Immature natural killer cell (primary cell): ENCODE measurements at regions not wholly inside any gene's neighbourhood (a gene's known extent, or its start where the extent isn't known, plus 50 kb on each side); places are given as distances from the start of the nearest gene placed in this dataset.

ENCODE experiments used
- DNase-seq, 3 donors: peaks; one replicate each; pipeline ENCODE4 v3.0.0; 2022; ENCODE audit warnings: mixed read lengths in 1 of 3
- H3K27ac Mint-ChIP-seq, 6 donors: one replicate each; pipeline ENCODE4 v1.8.0; 2020; ENCODE audit warnings: mixed read lengths in 6 of 6, mild to moderate bottlenecking in 5 of 6, inconsistent platforms in 4 of 6, moderate library complexity in 3 of 6
- H3K27me3 Mint-ChIP-seq, 3 donors: one replicate each; pipeline ENCODE4 v1.8.0; 2020 to 2021; ENCODE audit warnings: low read depth in 3 of 3, mild to moderate bottlenecking in 3 of 3, mixed read lengths in 3 of 3, moderate library complexity in 3 of 3, inconsistent platforms in 1 of 3
- H3K36me3 Mint-ChIP-seq, 3 donors: one replicate each; pipeline ENCODE4 v1.8.0; 2020; ENCODE audit warnings: mixed read lengths in 3 of 3, inconsistent platforms in 2 of 3, mild to moderate bottlenecking in 2 of 3
- H3K4me1 Mint-ChIP-seq, 2 donors: one replicate each; pipeline ENCODE4 v1.8.0; 2020; ENCODE audit warnings: inconsistent platforms in 2 of 2, mild to moderate bottlenecking in 2 of 2, mixed read lengths in 2 of 2, moderate library complexity in 1 of 2
- H3K4me3 Mint-ChIP-seq, 5 donors: one replicate each; pipeline ENCODE4 v1.8.0; 2020; ENCODE audit warnings: mild to moderate bottlenecking in 5 of 5, mixed read lengths in 5 of 5, inconsistent platforms in 3 of 5, moderate library complexity in 3 of 5
- H3K9me3 Mint-ChIP-seq, 6 donors: one replicate each; pipeline ENCODE4 v1.8.0; 2020; ENCODE audit warnings: mild to moderate bottlenecking in 6 of 6, mixed read lengths in 6 of 6, inconsistent platforms in 4 of 6, moderate library complexity in 3 of 6

DNA sequence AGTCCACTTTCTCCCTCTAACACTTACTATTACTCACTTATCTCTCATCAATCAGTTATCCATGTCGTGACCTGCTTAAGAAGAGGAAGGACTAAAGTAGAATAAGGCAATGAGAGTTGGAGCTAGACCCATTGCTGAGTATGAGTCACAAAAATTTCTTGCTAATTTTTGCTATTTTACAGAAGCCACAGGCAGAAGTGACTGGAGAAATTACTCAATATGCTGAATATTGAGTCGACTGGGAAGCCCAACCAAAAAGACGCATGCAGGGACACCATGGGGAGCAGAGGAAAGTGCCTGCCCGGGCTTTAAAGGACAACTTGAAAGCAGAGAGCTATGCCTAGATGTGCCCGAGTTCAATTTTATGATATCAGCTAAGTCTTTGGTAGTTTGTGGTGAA lies 115.4 kb upstream of the FOXG1 start:
- H3K4me3 Mint-ChIP-seq = no peak overlapping the region
- no peak for DNase-seq
- no peaks in the 10 kb centered on the region for H3K4me1 Mint-ChIP-seq
- peaks cover 0 to 2% (median 0%) of the 10 kb centered on the region in 3 donors for H3K27me3 Mint-ChIP-seq
- H3K36me3 Mint-ChIP-seq = no peaks in the 10 kb centered on the region
- peaks cover 10 to 45% (median 16%) of the 10 kb centered on the region in 6 donors for H3K9me3 Mint-ChIP-seq
- no peak overlapping the region for H3K27ac Mint-ChIP-seq

DNA sequence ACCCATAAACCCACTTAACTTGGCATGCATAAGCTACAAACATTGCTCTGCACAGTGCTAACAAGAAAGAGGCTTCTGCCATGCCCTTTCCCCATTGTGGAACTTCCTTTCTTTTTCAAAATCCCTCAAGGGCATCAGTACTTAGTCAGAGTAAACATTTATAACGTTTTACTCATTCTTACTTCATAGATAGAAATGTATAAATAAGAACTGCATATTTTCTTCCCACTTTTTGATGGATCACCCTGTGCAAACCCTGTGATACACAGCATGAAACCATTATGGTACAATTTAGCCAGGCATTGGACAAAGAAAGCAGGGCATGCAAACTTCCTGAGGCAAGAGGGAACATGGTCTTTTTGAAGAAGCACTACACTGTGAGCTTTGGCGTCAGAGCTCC lies 113.8 kb upstream of the FOXG1 start:
- no peak overlapping the region for H3K27ac Mint-ChIP-seq
- peaks cover 0 to 2% (median 0%) of the 10 kb centered on the region in 3 donors for H3K27me3 Mint-ChIP-seq
- H3K9me3 Mint-ChIP-seq = peaks cover 9 to 34% (median 11%) of the 10 kb centered on the region in 6 donors
- H3K36me3 Mint-ChIP-seq = no peaks in the 10 kb centered on the region
- H3K4me3 Mint-ChIP-seq = no peak overlapping the region
- no peaks in the 10 kb centered on the region for H3K4me1 Mint-ChIP-seq
- DNase-seq = no peak

DNA sequence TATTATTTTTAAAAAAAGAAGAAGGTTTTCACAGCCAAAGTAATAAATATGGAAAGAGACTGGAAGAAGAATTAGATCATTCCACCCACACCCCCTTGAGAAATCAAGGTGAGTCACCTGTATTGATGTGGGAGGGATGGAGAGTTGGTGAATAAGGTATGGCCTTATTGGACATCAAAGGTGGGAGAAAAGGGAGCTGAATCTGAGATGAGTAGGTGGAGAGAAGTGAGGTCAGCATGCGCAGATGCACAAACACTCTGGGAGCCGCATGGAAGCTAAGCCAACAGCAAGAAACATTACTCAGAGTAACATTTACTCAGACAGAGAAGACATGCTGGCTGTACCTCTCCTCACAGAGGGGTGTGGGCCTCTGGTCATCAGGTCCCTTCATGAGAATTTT lies 113.1 kb upstream of the FOXG1 start:
- no peaks in the 10 kb centered on the region for H3K4me1 Mint-ChIP-seq
- H3K27ac Mint-ChIP-seq = no peak overlapping the region
- H3K36me3 Mint-ChIP-seq = no peaks in the 10 kb centered on the region
- no peak overlapping the region for H3K4me3 Mint-ChIP-seq
- peaks cover 0 to 2% (median 0%) of the 10 kb centered on the region in 3 donors for H3K27me3 Mint-ChIP-seq
- H3K9me3 Mint-ChIP-seq = peaks cover 7 to 35% (median 12%) of the 10 kb centered on the region in 6 donors
- DNase-seq = no peak

DNA sequence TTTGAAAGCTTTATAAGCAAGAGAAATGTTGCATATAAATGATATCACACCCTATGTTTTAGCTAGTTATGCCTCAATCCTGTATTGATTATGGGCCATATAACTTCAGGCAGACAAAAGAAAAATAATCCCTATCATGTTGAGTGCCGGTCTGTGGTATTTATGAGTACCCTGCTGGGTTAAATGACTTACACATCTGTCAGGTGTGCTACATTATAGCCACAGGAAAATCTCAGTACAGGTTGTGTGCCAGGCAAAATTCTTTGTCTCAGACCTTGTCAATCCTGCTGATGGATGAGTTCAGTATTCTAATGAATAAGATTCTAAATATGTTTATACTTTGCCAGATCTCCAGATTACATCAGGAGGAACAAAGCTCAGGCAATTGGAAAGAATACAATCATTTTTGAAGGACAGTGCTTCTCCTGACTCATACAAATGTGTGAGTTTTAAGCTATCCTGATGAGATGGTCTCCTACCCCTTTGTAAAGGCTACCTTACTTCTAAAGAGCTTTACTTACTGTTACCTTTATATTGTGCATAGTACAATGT lies 109.8 kb upstream of the FOXG1 start:
- no peak overlapping the region for H3K27ac Mint-ChIP-seq
- no peak overlapping the region for H3K4me3 Mint-ChIP-seq
- H3K9me3 Mint-ChIP-seq = peaks cover 4 to 36% (median 13%) of the 10 kb centered on the region in 6 donors
- H3K27me3 Mint-ChIP-seq = no peaks in the 10 kb centered on the region
- H3K36me3 Mint-ChIP-seq = no peaks in the 10 kb centered on the region
- DNase-seq = no peak
- H3K4me1 Mint-ChIP-seq = no peaks in the 10 kb centered on the region

GRCh38 chr14:28661171-28661772 lies 105.3 kb upstream of the FOXG1 start:
- DNase-seq = no peak
- Mint-ChIP-seq H3K36me3 (no peaks in the 10 kb centered on the region), H3K27me3 (no peaks in the 10 kb centered on the region), H3K27ac (no peak overlapping the region), H3K4me1 (no peaks in the 10 kb centered on the region), H3K9me3 (peaks cover 2 to 34% (median 8%) of the 10 kb centered on the region in 6 donors), H3K4me3 (no peak overlapping the region)

DNA sequence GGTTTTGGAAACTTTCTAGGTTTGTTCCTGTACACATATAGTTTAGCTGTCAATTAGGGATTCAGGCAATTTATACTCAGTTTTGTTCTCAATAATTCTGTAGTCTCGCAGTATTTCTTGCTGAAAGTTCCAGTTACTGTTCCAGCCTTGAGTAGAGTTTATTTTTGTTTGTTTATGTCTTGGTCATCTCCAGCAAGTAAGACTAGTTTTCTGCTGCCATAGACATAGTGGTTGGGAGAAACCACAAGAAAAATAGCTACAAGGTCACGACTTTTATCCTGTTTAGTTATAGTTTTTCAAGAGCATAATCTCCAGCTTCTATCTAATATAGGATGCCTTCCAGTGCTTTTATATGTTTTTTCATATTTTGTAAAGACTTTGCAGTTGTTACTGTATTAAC lies 99.6 kb upstream of the FOXG1 start:
- no peak overlapping the region for H3K4me3 Mint-ChIP-seq
- H3K27ac Mint-ChIP-seq = no peak overlapping the region
- no peak for DNase-seq
- no peaks in the 10 kb centered on the region for H3K27me3 Mint-ChIP-seq
- no peaks in the 10 kb centered on the region for H3K4me1 Mint-ChIP-seq
- H3K9me3 Mint-ChIP-seq = peaks cover under 1 to 39% (median 7%) of the 10 kb centered on the region in 6 donors
- no peaks in the 10 kb centered on the region for H3K36me3 Mint-ChIP-seq

- Mint-ChIP-seq H3K4me1 (no peaks in the 10 kb centered on the region), H3K36me3 (no peaks in the 10 kb centered on the region), H3K4me3 (no peak overlapping the region), H3K27ac (no peak overlapping the region), H3K9me3 (peaks cover 8 to 55% (median 12%) of the 10 kb centered on the region in 6 donors), H3K27me3 (peaks cover 0 to 3% (median 0%) of the 10 kb centered on the region in 3 donors)
- DNase-seq = no peak
Measured at GRCh38 chr14:28671425-28671824, 95.2 kb upstream of the FOXG1 start.

DNA sequence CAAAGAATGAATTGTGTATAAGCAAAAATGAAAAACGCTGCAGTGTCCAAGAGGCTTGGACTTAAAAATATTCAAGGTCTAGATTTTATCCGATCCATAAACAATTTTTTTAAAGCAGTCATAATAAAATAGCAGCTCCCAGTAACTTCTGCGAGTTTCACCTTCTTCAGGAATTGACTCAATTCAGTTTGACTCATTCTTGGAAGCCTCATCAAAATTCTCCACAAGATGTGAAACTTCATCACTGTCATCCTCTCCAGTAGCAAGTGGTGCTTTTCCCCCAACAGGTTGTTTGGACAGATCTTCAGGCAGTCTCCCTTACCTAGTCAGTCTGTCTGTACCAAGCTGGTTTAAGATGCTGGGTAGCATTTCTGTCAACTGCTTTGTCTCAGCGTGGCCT lies 93.5 kb upstream of the FOXG1 start:
- no peak for DNase-seq
- Mint-ChIP-seq H3K4me3 (no peak overlapping the region), H3K4me1 (no peaks in the 10 kb centered on the region), H3K9me3 (peaks cover 7 to 52% (median 14%) of the 10 kb centered on the region in 6 donors), H3K27ac (no peak overlapping the region), H3K36me3 (no peaks in the 10 kb centered on the region), H3K27me3 (peaks cover 0 to 3% (median 0%) of the 10 kb centered on the region in 3 donors)

- H3K27me3 Mint-ChIP-seq = peaks cover 0 to 3% (median 0%) of the 10 kb centered on the region in 3 donors
- H3K36me3 Mint-ChIP-seq = no peaks in the 10 kb centered on the region
- peaks cover 5 to 59% (median 21%) of the 10 kb centered on the region in 6 donors for H3K9me3 Mint-ChIP-seq
- no peak overlapping the region for H3K4me3 Mint-ChIP-seq
- DNase-seq = no peak
- H3K4me1 Mint-ChIP-seq = no peaks in the 10 kb centered on the region
- H3K27ac Mint-ChIP-seq = no peak overlapping the region
Measured at GRCh38 chr14:28676479-28676878, 90.1 kb upstream of the FOXG1 start.

DNA sequence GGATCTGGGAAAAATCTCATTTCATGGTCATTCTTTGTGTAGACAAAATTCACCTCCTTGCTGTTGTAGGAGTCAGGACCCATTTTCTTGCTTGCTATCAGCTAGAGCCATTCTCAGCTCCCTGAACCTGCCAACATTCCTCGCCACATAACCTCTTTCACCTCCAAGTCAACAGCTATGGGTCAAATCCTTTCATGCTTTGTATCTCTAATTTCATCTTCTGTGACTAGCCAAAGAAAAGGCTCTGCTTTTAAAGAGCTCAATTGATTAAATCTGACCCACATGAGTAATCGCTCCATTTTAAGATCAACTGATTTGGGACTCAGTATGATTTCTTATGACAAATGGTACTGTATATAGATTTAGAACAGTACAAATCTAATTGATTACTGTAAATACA lies 89.2 kb upstream of the FOXG1 start:
- H3K9me3 Mint-ChIP-seq = peaks cover 2 to 59% (median 18%) of the 10 kb centered on the region in 6 donors
- H3K27ac Mint-ChIP-seq = no peak overlapping the region
- peaks cover 0 to 3% (median 0%) of the 10 kb centered on the region in 3 donors for H3K27me3 Mint-ChIP-seq
- no peaks in the 10 kb centered on the region for H3K36me3 Mint-ChIP-seq
- no peak for DNase-seq
- no peaks in the 10 kb centered on the region for H3K4me1 Mint-ChIP-seq
- H3K4me3 Mint-ChIP-seq = no peak overlapping the region

DNA sequence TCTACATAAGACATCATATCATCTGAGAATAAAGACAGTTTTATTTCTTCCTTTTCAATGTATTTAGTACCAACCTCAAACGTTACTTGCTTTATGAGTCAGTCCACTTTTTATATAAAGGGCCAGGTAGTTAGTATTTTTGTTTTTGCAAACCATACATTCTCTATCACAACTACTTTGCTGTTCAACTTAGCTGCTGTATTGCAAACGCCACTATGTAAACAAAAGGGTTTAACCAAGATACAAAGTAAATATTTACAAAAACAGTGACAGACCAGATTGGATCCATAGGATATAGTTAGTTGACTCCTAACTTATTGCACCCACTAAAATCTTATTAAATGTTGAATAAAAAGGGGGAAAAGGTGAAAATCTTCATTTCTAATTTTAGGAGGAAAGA lies 87.7 kb upstream of the FOXG1 start:
- Mint-ChIP-seq H3K27ac (no peak overlapping the region), H3K36me3 (peaks cover 0 to 5% (median 0%) of the 10 kb centered on the region in 3 donors), H3K4me1 (no peaks in the 10 kb centered on the region), H3K27me3 (peaks cover 0 to 2% (median 0%) of the 10 kb centered on the region in 3 donors), H3K4me3 (no peak overlapping the region), H3K9me3 (peaks cover 2 to 56% (median 17%) of the 10 kb centered on the region in 6 donors)
- DNase-seq = no peak

DNA sequence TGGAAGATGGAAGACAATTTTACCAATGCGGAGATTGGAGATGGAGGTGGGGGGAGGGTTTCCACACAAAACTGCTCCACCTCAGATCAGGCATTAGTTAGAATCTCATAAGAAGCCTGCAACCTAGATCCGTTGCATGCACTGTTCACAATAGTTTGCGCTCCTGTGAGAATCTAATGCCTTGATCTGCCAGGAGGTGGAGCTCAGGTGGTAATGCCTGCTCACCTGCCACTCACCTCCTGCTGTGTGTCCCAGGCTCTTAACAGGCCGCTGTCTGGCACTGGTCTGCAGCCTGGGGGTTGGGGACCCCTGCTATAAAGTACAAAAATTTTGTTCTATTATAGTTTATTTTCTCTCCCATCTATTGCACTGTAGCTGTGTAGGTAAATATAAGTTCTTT lies 84.9 kb upstream of the FOXG1 start:
- Mint-ChIP-seq H3K9me3 (peaks cover 9 to 53% (median 22%) of the 10 kb centered on the region in 6 donors), H3K27me3 (no peaks in the 10 kb centered on the region), H3K4me1 (no peaks in the 10 kb centered on the region), H3K36me3 (peaks cover 0 to 5% (median 0%) of the 10 kb centered on the region in 3 donors), H3K4me3 (no peak overlapping the region), H3K27ac (no peak overlapping the region)
- no peak for DNase-seq

- Mint-ChIP-seq H3K9me3 (peaks cover 5 to 37% (median 11%) of the 10 kb centered on the region in 6 donors), H3K27ac (no peak overlapping the region), H3K4me3 (no peak overlapping the region), H3K4me1 (no peaks in the 10 kb centered on the region), H3K36me3 (no peaks in the 10 kb centered on the region), H3K27me3 (no peaks in the 10 kb centered on the region)
- no peak for DNase-seq
Measured at GRCh38 chr14:28690029-28690692, 76.4 kb upstream of the FOXG1 start.

- Mint-ChIP-seq H3K4me1 (no peaks in the 10 kb centered on the region), H3K9me3 (peaks cover 0 to 32% (median 17%) of the 10 kb centered on the region in 6 donors), H3K4me3 (no peak overlapping the region), H3K27ac (no peak overlapping the region), H3K27me3 (peaks cover 0 to 2% (median 0%) of the 10 kb centered on the region in 3 donors), H3K36me3 (no peaks in the 10 kb centered on the region)
- DNase-seq = no peak
Measured at GRCh38 chr14:28695109-28695508, 71.5 kb upstream of the FOXG1 start.
